H1 (cell line): ENCODE measurements at regions not wholly inside any gene's neighbourhood (a gene's known extent, or its start where the extent isn't known, plus 50 kb on each side); places are given as distances from the start of the nearest gene placed in this dataset.

ENCODE experiments used
- ASH2L ChIP-seq: fragments of 200-600, 300-600 bp; sonication (generic); IDR thresholded peaks from one replicate; pipeline ENCODE4 v1.7.1; 2017; ENCODE audit warnings: low read length
- CBX8 ChIP-seq: fragments of 300-800, 300-1000 bp; sonication (generic); IDR thresholded peaks from 2 replicates; pipeline ENCODE4 v1.7.1; 2016; ENCODE audit warnings: low read depth, low read length, borderline replicate concordance
- CHD1 ChIP-seq: IDR thresholded peaks from 2 replicates; pipeline ENCODE4 v1.6.1; 2012; ENCODE audit warnings: low read depth, low read length, improper control_type of control experiment
- EGR1 ChIP-seq: IDR thresholded peaks from 2 replicates; pipeline ENCODE4 v1.6.1; 2011; ENCODE audit warnings: low read depth, low read length, borderline replicate concordance
- EZH2 ChIP-seq: fragments of 200-600 bp; sonication (generic); IDR thresholded peaks from 2 replicates; pipeline ENCODE4 v1.7.1; 2012; ENCODE audit warnings: low read depth, mild to moderate bottlenecking, moderate library complexity, low read length, inconsistent platforms; ENCODE audit not compliant: severe bottlenecking
- KDM1A ChIP-seq: fragments of 200-600, 300-600 bp; sonication (generic); IDR thresholded peaks from 2 replicates; pipeline ENCODE4 v1.7.1; 2016; ENCODE audit warnings: mild to moderate bottlenecking, low read length, borderline replicate concordance
- NRF1 ChIP-seq: IDR thresholded peaks from 2 replicates; pipeline ENCODE4 v1.6.1; 2011; ENCODE audit warnings: mild to moderate bottlenecking, low read depth, low read length, improper control_type of control experiment
- POU5F1 ChIP-seq: IDR thresholded peaks from 2 replicates; pipeline ENCODE4 v1.6.1; 2011; ENCODE audit warnings: low read depth, mild to moderate bottlenecking, low read length, moderate library complexity
- RXRA ChIP-seq: IDR thresholded peaks from 2 replicates; pipeline ENCODE4 v1.6.1; 2011; ENCODE audit warnings: low read depth, mild to moderate bottlenecking, low read length, moderate library complexity; ENCODE audit not compliant: insufficient read depth
- SP4 ChIP-seq: IDR thresholded peaks from 2 replicates; pipeline ENCODE4 v1.6.1; 2012; ENCODE audit warnings: low read length, inconsistent platforms
- ZNF274 ChIP-seq: IDR thresholded peaks from 2 replicates; pipeline ENCODE4 v1.7.0; 2012; ENCODE audit warnings: low read length, borderline replicate concordance; ENCODE audit errors: extremely low read depth
- TF ChIP-seq, protein P1 (sequence below): fragments of 300-600 bp; sonication (generic); IDR thresholded peaks from 2 replicates; pipeline ENCODE4 v1.7.1; 2012; ENCODE audit warnings: low read length, moderate library complexity, mild to moderate bottlenecking, inconsistent platforms; ENCODE audit not compliant: insufficient replicate concordance
- TF ChIP-seq, protein P2 (sequence below): IDR thresholded peaks from 2 replicates; pipeline ENCODE4 v1.6.1; 2012; ENCODE audit warnings: inconsistent platforms

DNA sequence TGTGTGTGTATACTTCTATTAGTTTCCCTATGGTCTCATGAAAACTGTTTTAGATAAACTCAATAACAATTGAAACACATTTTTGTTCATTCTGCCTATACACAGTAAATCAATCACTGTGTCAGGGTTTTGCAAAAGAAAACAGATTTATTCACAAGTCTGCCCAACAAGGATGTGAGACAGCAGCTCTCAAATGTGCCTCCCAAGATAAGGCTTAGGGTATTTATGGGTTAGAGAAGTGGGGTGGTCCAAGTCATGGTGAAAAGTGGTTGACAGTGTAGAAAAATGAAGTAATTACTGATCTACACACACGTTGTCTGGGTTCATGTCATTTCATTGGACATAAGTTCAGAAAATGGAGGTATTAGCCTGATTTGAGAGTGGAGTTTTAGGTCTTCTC, 844.6 kb downstream of the SLITRK6 start (continued):
- TF ChIP-seq, protein P1, sequence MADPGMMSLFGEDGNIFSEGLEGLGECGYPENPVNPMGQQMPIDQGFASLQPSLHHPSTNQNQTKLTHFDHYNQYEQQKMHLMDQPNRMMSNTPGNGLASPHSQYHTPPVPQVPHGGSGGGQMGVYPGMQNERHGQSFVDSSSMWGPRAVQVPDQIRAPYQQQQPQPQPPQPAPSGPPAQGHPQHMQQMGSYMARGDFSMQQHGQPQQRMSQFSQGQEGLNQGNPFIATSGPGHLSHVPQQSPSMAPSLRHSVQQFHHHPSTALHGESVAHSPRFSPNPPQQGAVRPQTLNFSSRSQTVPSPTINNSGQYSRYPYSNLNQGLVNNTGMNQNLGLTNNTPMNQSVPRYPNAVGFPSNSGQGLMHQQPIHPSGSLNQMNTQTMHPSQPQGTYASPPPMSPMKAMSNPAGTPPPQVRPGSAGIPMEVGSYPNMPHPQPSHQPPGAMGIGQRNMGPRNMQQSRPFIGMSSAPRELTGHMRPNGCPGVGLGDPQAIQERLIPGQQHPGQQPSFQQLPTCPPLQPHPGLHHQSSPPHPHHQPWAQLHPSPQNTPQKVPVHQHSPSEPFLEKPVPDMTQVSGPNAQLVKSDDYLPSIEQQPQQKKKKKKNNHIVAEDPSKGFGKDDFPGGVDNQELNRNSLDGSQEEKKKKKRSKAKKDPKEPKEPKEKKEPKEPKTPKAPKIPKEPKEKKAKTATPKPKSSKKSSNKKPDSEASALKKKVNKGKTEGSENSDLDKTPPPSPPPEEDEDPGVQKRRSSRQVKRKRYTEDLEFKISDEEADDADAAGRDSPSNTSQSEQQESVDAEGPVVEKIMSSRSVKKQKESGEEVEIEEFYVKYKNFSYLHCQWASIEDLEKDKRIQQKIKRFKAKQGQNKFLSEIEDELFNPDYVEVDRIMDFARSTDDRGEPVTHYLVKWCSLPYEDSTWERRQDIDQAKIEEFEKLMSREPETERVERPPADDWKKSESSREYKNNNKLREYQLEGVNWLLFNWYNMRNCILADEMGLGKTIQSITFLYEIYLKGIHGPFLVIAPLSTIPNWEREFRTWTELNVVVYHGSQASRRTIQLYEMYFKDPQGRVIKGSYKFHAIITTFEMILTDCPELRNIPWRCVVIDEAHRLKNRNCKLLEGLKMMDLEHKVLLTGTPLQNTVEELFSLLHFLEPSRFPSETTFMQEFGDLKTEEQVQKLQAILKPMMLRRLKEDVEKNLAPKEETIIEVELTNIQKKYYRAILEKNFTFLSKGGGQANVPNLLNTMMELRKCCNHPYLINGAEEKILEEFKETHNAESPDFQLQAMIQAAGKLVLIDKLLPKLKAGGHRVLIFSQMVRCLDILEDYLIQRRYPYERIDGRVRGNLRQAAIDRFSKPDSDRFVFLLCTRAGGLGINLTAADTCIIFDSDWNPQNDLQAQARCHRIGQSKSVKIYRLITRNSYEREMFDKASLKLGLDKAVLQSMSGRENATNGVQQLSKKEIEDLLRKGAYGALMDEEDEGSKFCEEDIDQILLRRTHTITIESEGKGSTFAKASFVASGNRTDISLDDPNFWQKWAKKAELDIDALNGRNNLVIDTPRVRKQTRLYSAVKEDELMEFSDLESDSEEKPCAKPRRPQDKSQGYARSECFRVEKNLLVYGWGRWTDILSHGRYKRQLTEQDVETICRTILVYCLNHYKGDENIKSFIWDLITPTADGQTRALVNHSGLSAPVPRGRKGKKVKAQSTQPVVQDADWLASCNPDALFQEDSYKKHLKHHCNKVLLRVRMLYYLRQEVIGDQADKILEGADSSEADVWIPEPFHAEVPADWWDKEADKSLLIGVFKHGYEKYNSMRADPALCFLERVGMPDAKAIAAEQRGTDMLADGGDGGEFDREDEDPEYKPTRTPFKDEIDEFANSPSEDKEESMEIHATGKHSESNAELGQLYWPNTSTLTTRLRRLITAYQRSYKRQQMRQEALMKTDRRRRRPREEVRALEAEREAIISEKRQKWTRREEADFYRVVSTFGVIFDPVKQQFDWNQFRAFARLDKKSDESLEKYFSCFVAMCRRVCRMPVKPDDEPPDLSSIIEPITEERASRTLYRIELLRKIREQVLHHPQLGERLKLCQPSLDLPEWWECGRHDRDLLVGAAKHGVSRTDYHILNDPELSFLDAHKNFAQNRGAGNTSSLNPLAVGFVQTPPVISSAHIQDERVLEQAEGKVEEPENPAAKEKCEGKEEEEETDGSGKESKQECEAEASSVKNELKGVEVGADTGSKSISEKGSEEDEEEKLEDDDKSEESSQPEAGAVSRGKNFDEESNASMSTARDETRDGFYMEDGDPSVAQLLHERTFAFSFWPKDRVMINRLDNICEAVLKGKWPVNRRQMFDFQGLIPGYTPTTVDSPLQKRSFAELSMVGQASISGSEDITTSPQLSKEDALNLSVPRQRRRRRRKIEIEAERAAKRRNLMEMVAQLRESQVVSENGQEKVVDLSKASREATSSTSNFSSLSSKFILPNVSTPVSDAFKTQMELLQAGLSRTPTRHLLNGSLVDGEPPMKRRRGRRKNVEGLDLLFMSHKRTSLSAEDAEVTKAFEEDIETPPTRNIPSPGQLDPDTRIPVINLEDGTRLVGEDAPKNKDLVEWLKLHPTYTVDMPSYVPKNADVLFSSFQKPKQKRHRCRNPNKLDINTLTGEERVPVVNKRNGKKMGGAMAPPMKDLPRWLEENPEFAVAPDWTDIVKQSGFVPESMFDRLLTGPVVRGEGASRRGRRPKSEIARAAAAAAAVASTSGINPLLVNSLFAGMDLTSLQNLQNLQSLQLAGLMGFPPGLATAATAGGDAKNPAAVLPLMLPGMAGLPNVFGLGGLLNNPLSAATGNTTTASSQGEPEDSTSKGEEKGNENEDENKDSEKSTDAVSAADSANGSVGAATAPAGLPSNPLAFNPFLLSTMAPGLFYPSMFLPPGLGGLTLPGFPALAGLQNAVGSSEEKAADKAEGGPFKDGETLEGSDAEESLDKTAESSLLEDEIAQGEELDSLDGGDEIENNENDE = no peak
- no peak for TF ChIP-seq ZNF274
- no peak for TF ChIP-seq NRF1
- no peak for TF ChIP-seq KDM1A
- TF ChIP-seq SP4 = no peak
- no peak for TF ChIP-seq CBX8
- no peak for TF ChIP-seq POU5F1
- TF ChIP-seq RXRA = no peak
- no peak for TF ChIP-seq CHD1
- TF ChIP-seq ASH2L = no peak
- TF ChIP-seq EGR1 = no peak
- TF ChIP-seq EZH2 = no peak
- TF ChIP-seq, protein P2, sequence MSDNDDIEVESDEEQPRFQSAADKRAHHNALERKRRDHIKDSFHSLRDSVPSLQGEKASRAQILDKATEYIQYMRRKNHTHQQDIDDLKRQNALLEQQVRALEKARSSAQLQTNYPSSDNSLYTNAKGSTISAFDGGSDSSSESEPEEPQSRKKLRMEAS = no peak
